NT2/D1 (cell line): ENCODE measurements at regions not wholly inside any gene's neighbourhood (a gene's known extent, or its start where the extent isn't known, plus 50 kb on each side); places are given as distances from the start of the nearest gene placed in this dataset.
"Not testable (repeated sequence)": the region's sequence is repeated elsewhere in the genome, so short reads cannot be mapped to it uniquely, and the experiment has no call there.

ENCODE experiments used
- DNase-seq: peaks from one replicate; pipeline ENCODE4 v3.0.0-alpha.2; 2011; ENCODE audit warnings: low read depth, low spot score
- H3K27me3 ChIP-seq: 2 replicates; pipeline ENCODE4 v1.6.0; 2011; ENCODE audit warnings: mild to moderate bottlenecking; ENCODE audit not compliant: insufficient read length, insufficient read depth
- H3K36me3 ChIP-seq: 2 replicates; pipeline ENCODE4 v1.6.1; 2011; ENCODE audit warnings: mild to moderate bottlenecking, low read length, mixed read lengths; ENCODE audit not compliant: insufficient read depth, insufficient read length
- H3K4me1 ChIP-seq: 2 replicates; pipeline ENCODE4 v1.5.1; 2011; ENCODE audit not compliant: insufficient read depth, insufficient read length
- H3K4me3 ChIP-seq: 2 replicates; pipeline ENCODE4 v1.5.1; 2011; ENCODE audit warnings: low read depth; ENCODE audit not compliant: insufficient read length
- H3K9ac ChIP-seq: 2 replicates; pipeline ENCODE4 v1.6.0; 2011; ENCODE audit warnings: low read depth; ENCODE audit not compliant: insufficient read length
- H3K9me3 ChIP-seq: 2 replicates; pipeline ENCODE4 v1.5.1; 2011; ENCODE audit warnings: mild to moderate bottlenecking, low read length; ENCODE audit not compliant: insufficient read depth
- SUZ12 ChIP-seq: IDR thresholded peaks from 2 replicates; pipeline ENCODE4 v1.6.1; 2011; ENCODE audit not compliant: insufficient read length, insufficient read depth; ENCODE audit errors: extremely low read depth
- YY1 ChIP-seq: IDR thresholded peaks from 2 replicates; pipeline ENCODE4 v1.6.1; 2011; ENCODE audit not compliant: insufficient read length, insufficient read depth
- ZNF274 ChIP-seq: IDR thresholded peaks from 2 replicates; pipeline ENCODE4 v1.6.1; 2011; ENCODE audit warnings: mild to moderate bottlenecking, low read depth, low read length

DNA sequence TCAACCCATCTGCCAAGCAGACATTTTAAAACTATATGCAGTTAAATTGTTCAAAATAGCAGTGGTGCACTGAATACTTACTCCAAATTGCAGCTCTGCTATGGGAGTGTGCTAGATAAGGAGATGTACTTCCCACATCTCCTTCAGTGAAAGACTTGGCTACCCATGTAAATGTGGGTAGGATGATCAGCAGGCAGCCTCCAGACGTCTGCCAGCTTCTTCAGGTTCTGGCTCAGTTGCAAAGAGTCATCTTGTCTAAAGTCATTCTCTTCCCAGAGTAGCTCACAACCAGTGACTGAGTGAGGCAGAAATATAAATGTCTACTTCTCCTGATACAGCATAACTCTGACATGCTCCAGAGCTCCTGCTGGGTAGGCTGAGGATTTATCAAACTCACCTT is 1050.0 kb upstream of the CDH10 start:
- H3K9ac ChIP-seq, result no peak overlapping the region
- H3K36me3 ChIP-seq, result no peaks in the 10 kb centered on the region
- H3K9me3 ChIP-seq, result no peaks in the 10 kb centered on the region
- TF ChIP-seq SUZ12, result no peak
- no peak for TF ChIP-seq ZNF274
- TF ChIP-seq YY1, result no peak
- no peaks in the 10 kb centered on the region for H3K27me3 ChIP-seq
- H3K4me3 ChIP-seq, result no peak overlapping the region
- H3K4me1 ChIP-seq, result no peaks in the 10 kb centered on the region
- no peak for DNase-seq

DNA sequence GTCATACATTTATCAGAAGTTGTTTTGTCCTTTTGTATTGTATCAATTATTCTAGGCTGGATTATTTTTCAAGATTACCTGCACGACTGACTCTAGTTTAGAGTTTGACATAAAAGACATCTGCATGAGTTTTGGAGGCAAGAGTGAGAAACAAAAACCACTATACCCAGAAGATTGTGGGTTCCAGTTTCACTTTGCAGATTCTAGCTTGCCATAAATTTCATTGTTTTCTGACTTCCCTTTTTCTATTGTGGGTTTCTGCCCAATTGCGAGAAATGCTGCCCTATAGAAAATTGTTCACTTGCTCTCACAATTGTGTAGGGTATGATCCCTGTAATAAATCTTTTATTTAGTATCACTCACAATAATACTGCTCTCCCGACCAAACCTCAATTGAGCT is 1043.4 kb upstream of the CDH10 start:
- Histone ChIP-seq H3K27me3 (no peaks in the 10 kb centered on the region), H3K36me3 (no peaks in the 10 kb centered on the region), H3K4me1 (no peaks in the 10 kb centered on the region), H3K9me3 (no peaks in the 10 kb centered on the region), H3K9ac (no peak overlapping the region), H3K4me3 (no peak overlapping the region)
- no peak for TF ChIP-seq YY1
- TF ChIP-seq ZNF274, result no peak
- TF ChIP-seq SUZ12, result no peak
- DNase-seq, result no peak

GRCh38 chr5:25669645-25670401 is 1025.0 kb upstream of the CDH10 start:
- no peaks in the 10 kb centered on the region for H3K36me3 ChIP-seq
- no peak for DNase-seq
- no peaks in the 10 kb centered on the region for H3K4me1 ChIP-seq
- H3K27me3 ChIP-seq, result no peaks in the 10 kb centered on the region
- no peak overlapping the region for H3K9ac ChIP-seq
- H3K9me3 ChIP-seq, result no peaks in the 10 kb centered on the region
- no peak overlapping the region for H3K4me3 ChIP-seq
- no peak for TF ChIP-seq SUZ12
- TF ChIP-seq YY1, result no peak
- TF ChIP-seq ZNF274, result no peak

- DNase-seq, result no peak
- no peaks in the 10 kb centered on the region for H3K4me1 ChIP-seq
- TF ChIP-seq ZNF274 (no peak), YY1 (no peak), SUZ12 (no peak)
- no peak overlapping the region for H3K4me3 ChIP-seq
- no peaks in the 10 kb centered on the region for H3K27me3 ChIP-seq
- no peaks in the 10 kb centered on the region for H3K36me3 ChIP-seq
- peaks cover 18% of the 10 kb centered on the region for H3K9me3 ChIP-seq
- H3K9ac ChIP-seq, result no peak overlapping the region
Measured at GRCh38 chr5:25662610-25663009, 1017.8 kb upstream of the CDH10 start.

- H3K4me3 ChIP-seq, H3K4me1 ChIP-seq, H3K36me3 ChIP-seq, H3K9ac ChIP-seq, DNase-seq, H3K9me3 ChIP-seq, H3K27me3 ChIP-seq: not testable (repeated sequence)
Measured at GRCh38 chr5:25650316-25650715, 1005.5 kb upstream of the CDH10 start.

DNA sequence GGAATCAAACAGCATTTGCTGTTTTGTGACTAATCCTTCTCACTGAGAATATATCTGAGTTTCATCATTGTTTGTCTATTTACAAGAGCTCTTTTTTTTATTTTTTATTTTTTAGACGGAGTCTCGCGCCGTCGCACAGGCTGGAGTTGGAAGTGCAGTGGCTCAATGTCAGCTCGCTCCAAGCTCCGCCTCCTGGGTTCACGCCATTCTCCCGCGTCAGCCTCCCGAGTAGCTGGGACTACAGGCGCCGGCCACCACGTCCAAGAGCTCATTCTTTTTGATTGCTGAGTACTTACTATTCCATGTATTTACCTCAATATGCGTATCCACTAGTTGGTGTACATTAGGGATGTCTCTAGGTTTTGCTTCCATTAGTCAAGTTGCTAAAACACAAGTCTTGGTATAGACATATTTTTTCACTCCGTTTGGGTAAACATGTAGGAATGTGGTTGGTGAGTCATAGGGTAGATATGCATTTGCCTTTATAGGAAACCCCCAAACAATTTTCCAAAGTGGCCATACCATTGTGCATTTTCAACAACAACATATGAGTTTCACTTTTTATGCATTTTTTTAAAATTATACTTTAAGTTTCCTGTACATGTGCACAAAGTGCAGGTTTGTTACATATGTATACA is 1005.0 kb upstream of the CDH10 start:
- no peaks in the 10 kb centered on the region for H3K9me3 ChIP-seq
- no peak overlapping the region for H3K4me3 ChIP-seq
- H3K4me1 ChIP-seq, result no peaks in the 10 kb centered on the region
- H3K27me3 ChIP-seq, result no peaks in the 10 kb centered on the region
- TF ChIP-seq SUZ12 (no peak), YY1 (no peak), ZNF274 (no peak)
- H3K9ac ChIP-seq, result no peak overlapping the region
- no peaks in the 10 kb centered on the region for H3K36me3 ChIP-seq
- DNase-seq, result no peak

GRCh38 chr5:25646421-25647341 is 1001.9 kb upstream of the CDH10 start:
- no peak overlapping the region for H3K4me3 ChIP-seq
- no peak overlapping the region for H3K9ac ChIP-seq
- no peaks in the 10 kb centered on the region for H3K4me1 ChIP-seq
- no peak for TF ChIP-seq SUZ12
- no peak for TF ChIP-seq YY1
- no peak for TF ChIP-seq ZNF274
- DNase-seq, result no peak
- no peaks in the 10 kb centered on the region for H3K27me3 ChIP-seq
- no peaks in the 10 kb centered on the region for H3K9me3 ChIP-seq
- H3K36me3 ChIP-seq, result no peaks in the 10 kb centered on the region
